HG03159 (cell line): ENCODE measurements at regions not wholly inside any gene's neighbourhood (a gene's known extent, or its start where the extent isn't known, plus 50 kb on each side); places are given as distances from the start of the nearest gene placed in this dataset.
"Not testable (repeated sequence)": the region's sequence is repeated elsewhere in the genome, so short reads cannot be mapped to it uniquely, and the experiment has no call there.

ENCODE experiments used
- ATAC-seq: cut with Tn5 transposase; IDR thresholded peaks from one replicate; pipeline ENCODE4 v1.9.1; 2021; ENCODE audit warnings: mild to moderate bottlenecking, moderate library complexity; ENCODE audit not compliant: unreplicated experiment

DNA sequence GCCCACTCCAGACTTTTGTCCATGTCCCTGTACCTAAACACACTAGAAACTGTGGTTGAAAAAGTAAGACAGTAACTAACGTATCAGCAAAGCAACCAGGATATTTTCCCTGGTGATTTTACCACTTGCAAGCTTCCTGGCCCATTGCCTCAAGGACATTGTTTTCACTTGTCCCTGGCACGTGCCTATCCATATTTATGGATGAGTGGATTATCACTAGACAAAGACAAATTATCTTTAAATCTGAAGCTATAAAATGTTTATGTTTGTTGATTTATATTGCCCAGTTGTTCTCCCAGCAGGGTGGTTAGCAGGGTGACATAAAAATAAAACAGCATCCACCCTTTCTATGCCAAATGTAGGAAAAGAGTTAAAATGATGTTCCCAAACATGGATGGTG lies 93.2 kb upstream of the STEAP1 start:
- ATAC-seq: no peak

DNA sequence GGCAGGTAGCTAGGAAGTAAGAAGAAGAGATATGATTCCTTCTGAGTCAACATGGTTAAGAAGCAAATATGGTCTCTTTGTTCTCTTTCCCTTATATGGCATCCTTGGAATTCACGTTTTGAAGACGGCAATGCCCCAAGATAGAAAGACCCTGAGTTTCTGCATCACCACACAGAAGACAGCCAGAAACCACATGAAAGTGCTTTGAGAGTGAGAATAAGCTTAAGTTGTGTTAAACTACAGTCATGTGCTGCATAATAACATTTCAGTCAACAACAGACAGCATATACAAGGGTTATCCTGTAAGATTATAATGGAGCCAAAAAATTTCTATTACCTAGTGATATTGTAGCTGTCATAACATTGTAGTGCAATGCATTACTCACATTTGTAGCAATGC lies 89.9 kb upstream of the STEAP1 start:
- ATAC-seq: no peak

DNA sequence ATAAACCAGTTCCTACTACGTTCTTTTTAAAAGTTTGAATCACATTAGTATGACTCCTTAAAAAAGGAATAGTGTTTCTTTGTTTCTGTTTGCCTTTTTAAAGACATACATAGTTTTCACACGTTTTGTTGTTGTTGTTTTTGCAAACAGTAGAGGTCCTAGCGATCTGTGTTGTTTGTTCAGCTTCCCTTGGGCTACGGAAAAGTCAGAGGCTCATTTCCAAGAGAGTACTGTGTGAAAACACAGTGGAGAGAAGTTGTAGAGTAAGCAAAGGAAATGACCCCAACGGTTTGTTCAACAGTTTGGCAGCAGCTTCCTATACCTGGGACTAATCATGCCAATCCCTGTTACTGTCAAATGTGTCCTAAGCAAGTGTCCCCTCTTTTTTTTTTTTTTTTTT lies 87.1 kb upstream of the STEAP1 start:
- no peak for ATAC-seq

DNA sequence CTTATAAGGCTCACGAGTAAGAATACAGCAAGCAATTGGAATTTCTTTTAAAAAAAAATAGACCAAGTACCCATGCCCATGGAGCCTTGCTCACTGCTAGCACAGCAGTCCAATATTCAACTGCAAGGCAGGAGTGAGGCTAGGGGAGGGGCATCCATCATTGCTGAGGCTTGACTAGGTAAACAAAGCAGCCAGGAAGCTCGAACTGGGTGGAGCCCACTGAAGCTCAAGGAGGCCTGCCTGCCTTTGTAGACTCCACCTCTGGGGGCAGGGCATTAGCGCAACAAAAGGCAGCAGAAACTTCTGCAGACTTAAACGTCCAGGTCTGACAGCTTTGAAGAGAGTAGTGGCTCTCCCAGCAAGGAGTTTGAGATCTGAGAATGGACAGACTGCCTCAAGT lies 84.0 kb upstream of the STEAP1 start:
- ATAC-seq: not testable (repeated sequence)

DNA sequence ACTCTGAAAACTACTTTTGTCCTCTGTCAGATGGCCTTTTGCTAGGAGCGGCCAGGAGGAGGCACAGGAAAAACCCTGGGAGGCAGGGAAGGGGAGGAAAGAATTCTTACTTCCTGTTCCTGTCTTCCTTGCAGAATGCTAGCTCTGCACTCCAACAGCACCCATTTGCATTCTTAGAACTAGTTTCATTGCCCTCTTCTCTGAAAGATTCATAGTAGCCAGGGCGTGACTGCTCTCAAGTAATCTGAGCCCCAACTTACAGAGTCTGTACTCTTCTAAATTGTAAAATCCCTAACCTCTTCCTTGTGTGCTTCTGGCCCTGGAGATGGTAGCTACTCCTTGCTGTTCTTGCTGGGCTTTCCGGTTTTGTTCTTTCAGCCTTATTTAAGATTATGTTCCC lies 75.3 kb upstream of the STEAP1 start:
- ATAC-seq: no peak

DNA sequence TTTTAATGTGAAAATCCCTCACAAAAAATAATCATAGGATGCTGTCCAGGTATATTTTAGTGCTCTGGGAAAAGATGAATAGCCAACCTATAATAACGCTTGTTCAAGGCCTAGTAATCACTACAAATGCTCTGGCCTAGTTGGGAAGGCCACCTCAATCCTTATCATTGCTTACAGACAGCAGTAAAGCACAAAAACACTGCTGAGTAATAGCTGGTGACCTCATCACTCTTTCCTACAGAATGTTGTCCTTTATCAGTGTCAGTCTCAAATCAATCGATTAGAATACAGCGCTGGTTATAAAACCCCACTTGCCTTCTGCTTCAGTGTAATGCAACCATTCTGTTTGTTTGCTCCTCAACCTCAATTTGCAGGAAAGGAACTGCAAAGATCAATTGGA lies 72.6 kb upstream of the STEAP1 start:
- ATAC-seq: no peak

DNA sequence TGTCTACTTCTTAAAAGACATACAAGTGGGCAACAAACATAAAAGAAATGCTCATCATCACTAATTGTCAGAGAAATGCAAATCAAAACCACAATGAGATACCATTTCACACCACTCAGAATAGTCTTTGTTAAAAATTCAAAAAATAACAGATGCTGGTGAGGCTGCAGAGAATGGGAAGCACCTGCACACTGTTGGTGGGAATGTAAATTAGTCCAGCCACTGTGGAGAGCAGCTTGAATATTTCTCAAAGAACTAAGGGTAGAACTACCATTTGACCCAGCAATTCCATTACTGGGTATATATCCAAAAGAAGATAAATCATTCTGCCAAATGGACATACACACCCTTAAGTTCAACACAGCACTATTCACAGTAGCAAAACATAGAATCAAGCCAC lies 61.8 kb upstream of the STEAP1 start:
- no peak for ATAC-seq

- ATAC-seq: no peak
Measured at GRCh38 chr7:90094030-90094429, 60.2 kb upstream of the STEAP1 start.
